ENCODE measurements at regions not wholly inside any gene's neighbourhood (a gene's known extent, or its start where the extent isn't known, plus 50 kb on each side); places are given as distances from the start of the nearest gene placed in this dataset.

- H3K36me3 ChIP-seq, result no peaks in the 10 kb centered on the region
- DNase-seq (peak in 1 of 5 donors; percentile 17), ATAC-seq (no peak)
- peaks cover 0 to 46% (median 0%) of the 10 kb centered on the region in 9 donors for H3K27me3 ChIP-seq
- H3K4me1 ChIP-seq, result no peaks in the 10 kb centered on the region
- no peak overlapping the region for H3K4me3 ChIP-seq
- WGBS, 4 donors, result 77 to 83% (median 79%) methylated on average over 4 to 7 of the region's 7 CpGs
- H3K27ac ChIP-seq, result no peak overlapping the region
- H3K9me3 ChIP-seq, result no peaks in the 10 kb centered on the region
- TF ChIP-seq POLR2A (IDR thresholded peaks at IDR 0.05), result no peak
- TF ChIP-seq, protein P1, sequence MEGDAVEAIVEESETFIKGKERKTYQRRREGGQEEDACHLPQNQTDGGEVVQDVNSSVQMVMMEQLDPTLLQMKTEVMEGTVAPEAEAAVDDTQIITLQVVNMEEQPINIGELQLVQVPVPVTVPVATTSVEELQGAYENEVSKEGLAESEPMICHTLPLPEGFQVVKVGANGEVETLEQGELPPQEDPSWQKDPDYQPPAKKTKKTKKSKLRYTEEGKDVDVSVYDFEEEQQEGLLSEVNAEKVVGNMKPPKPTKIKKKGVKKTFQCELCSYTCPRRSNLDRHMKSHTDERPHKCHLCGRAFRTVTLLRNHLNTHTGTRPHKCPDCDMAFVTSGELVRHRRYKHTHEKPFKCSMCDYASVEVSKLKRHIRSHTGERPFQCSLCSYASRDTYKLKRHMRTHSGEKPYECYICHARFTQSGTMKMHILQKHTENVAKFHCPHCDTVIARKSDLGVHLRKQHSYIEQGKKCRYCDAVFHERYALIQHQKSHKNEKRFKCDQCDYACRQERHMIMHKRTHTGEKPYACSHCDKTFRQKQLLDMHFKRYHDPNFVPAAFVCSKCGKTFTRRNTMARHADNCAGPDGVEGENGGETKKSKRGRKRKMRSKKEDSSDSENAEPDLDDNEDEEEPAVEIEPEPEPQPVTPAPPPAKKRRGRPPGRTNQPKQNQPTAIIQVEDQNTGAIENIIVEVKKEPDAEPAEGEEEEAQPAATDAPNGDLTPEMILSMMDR (IDR thresholded peaks at IDR 0.05), result no peak
- intact Hi-C loops (cut with DNase I), result loop anchor here in 1 of 10 donors (10.0 kb wide), 1 partner anchor 83 kb away; no protein-coding TSS in a partner anchor
Observed at GRCh38 chr22:49028111-49028510, 799.6 kb downstream of the BRD1 start.

DNA sequence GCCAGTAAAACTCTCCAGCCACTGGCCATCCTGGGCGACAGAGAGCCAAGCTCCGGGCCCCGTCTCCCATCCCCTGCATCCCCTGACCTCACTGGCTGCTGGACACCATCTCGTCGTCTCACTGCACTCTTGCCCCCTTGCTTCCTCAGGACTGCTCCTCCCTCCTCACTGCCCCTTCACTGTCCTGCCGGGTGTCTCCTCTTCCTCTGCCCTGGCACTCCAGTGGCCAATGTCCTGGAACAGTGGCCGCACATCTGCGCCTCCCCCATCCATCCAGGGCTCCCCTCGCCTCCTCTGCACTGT, 800.4 kb downstream of the BRD1 start:
- ATAC-seq (no peak), DNase-seq (no peak)
- no peak overlapping the region for H3K27ac ChIP-seq
- WGBS, 4 donors, result 71 to 76% (median 73%) methylated on average over 9 of the region's 9 CpGs
- no peaks in the 10 kb centered on the region for H3K36me3 ChIP-seq
- no peak overlapping the region for H3K4me3 ChIP-seq
- no peak for TF ChIP-seq POLR2A (IDR thresholded peaks at IDR 0.05)
- TF ChIP-seq, protein P1 (IDR thresholded peaks at IDR 0.05), result no peak
- no peaks in the 10 kb centered on the region for H3K4me1 ChIP-seq
- no peaks in the 10 kb centered on the region for H3K9me3 ChIP-seq
- intact Hi-C loops (cut with DNase I), result loop anchor here in 1 of 10 donors (10.0 kb wide), 1 partner anchor 83 kb away; no protein-coding TSS in a partner anchor
- H3K27me3 ChIP-seq, result peaks cover 0 to 42% (median 0%) of the 10 kb centered on the region in 9 donors

DNA sequence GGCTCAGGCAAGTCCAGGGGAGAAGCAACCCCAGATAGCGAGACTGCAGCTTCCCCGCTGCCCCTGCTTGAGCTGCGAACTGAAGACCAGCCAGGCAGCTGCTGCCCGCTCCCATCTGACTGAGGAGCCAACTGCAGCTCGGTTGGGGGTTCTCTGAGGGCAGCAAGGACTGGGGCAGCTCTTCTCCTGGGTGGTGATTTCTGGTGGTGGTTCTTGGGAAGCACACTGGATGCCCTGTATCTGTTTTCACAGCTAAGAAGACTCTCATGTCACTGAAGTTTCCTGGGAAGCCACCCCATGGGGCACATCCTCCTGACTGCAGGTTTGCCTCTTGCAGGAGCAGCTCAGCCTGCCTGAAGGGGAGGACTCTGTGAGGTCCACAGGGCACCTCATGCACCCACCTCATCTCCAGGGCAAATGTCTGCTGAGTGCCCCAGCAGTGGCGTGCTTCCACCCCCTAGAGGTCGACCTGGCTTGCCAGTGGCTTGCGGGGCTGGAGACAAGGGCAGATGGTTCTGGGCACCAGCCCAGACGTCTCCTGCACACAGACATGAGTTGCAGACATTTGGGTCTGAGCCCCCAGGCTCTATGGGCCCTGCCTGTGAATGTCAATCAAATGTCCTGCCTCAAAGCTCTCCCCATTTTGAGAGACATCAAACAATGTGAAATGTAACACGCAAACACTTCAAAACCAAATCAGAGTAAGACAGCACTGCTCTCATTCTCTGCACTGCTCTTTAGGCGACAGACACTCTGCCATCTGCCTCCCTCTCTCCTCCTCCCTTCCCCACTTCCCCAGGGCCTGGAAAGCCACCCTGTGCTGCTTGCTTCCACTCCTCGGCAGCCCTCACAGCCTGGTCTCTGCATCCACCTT, 800.9 kb downstream of the BRD1 start:
- peak in 1 of 5 donors; percentile 21 for DNase-seq
- WGBS, 4 donors, result 63 to 68% (median 66%) methylated on average over 9 to 12 of the region's 12 CpGs
- Histone ChIP-seq H3K4me3 (no peak overlapping the region), H3K4me1 (no peaks in the 10 kb centered on the region), H3K27me3 (peaks cover 0 to 36% (median 0%) of the 10 kb centered on the region in 9 donors), H3K9me3 (no peaks in the 10 kb centered on the region), H3K36me3 (no peaks in the 10 kb centered on the region), H3K27ac (no peak overlapping the region)
- ATAC-seq, result no peak
- TF ChIP-seq, protein P1 (IDR thresholded peaks at IDR 0.05), result peak in 3 of 12 donors; percentile 12 to 36 (median 20)
- TF ChIP-seq POLR2A (IDR thresholded peaks at IDR 0.05), result no peak
- intact Hi-C loops (cut with DNase I), result loop anchor here in 1 of 10 donors (10.0 kb wide), 1 partner anchor 82 kb away; no protein-coding TSS in a partner anchor

- Histone ChIP-seq H3K27ac (no peak overlapping the region), H3K4me3 (no peak overlapping the region), H3K27me3 (peaks cover 0 to 33% (median 0%) of the 10 kb centered on the region in 9 donors), H3K9me3 (no peaks in the 10 kb centered on the region), H3K4me1 (no peaks in the 10 kb centered on the region), H3K36me3 (no peaks in the 10 kb centered on the region)
- DNase-seq (peak in 1 of 5 donors; percentile 18), ATAC-seq (no peak)
- 87 to 93% (median 89%) methylated on average over 14 to 17 of the region's 17 CpGs for WGBS, 4 donors
- TF ChIP-seq POLR2A (IDR thresholded peaks at IDR 0.05), result no peak
- TF ChIP-seq, protein P1 (IDR thresholded peaks at IDR 0.05), result no peak
- intact Hi-C loops (cut with DNase I), result loop anchor here in 1 of 10 donors (10.0 kb wide), 1 partner anchor 81 kb away; no protein-coding TSS in a partner anchor
Observed at GRCh38 chr22:49025791-49026493, 801.7 kb downstream of the BRD1 start.

Measured in heart left ventricle (tissue), 16 donors.